Activated CD4-positive, alpha-beta T cell treated with anti-CD3 and anti-CD28 coated beads, Interleukin-10, Interleukin-2, amounts not matched to agents 100 ng/mL and 50 ng/mL, durations not matched to agents 16 hours and 8 hours (primary cell): ENCODE measurements at regions not wholly inside any gene's neighbourhood (a gene's known extent, or its start where the extent isn't known, plus 50 kb on each side); places are given as distances from the start of the nearest gene placed in this dataset.
"Not testable (repeated sequence)": the region's sequence is repeated elsewhere in the genome, so short reads cannot be mapped to it uniquely, and the experiment has no call there.

ENCODE experiments used
- DNase-seq: peaks from one replicate; pipeline ENCODE4 v3.0.0-alpha.2; 2020

GRCh38 chr1:112855152-112855828 is 100.7 kb downstream of the SLC16A1 start:
- no peak for DNase-seq

DNA sequence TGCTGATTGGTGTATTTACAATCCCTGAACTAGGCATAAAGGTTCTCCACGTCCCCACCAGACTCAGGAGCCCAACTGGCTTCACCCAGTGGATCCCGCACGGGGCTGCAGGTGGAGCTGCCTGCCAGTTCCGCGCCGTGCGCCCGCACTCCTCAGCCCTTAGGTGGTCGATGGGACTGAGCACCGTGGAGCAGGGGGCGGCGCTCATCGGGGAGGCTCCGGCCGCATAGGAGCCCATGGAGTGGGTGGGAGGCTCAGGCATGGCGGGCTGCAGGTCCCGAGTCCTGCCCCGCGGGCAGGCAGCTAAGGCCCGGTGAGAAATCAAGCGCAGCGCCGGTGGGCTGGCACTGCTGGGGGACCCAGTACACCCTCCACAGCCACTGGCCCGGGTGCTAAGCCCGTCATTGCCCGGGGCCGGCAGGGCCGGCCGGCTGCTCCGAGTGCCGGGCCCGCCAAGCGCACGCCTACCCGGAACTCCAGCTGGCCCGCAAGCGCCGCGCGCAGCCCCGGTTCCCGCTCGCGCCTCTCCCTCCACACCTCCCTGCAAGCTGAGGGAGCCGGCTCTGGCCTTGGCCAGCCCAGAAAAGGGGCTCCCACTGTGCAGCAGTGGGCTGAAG is 101.5 kb downstream of the SLC16A1 start:
- not testable (repeated sequence) for DNase-seq

GRCh38 chr1:112853915-112854314 is 102.1 kb downstream of the SLC16A1 start:
- DNase-seq, result not testable (repeated sequence)

- no peak for DNase-seq
Observed at GRCh38 chr1:112852934-112853333, 103.1 kb downstream of the SLC16A1 start.

DNA sequence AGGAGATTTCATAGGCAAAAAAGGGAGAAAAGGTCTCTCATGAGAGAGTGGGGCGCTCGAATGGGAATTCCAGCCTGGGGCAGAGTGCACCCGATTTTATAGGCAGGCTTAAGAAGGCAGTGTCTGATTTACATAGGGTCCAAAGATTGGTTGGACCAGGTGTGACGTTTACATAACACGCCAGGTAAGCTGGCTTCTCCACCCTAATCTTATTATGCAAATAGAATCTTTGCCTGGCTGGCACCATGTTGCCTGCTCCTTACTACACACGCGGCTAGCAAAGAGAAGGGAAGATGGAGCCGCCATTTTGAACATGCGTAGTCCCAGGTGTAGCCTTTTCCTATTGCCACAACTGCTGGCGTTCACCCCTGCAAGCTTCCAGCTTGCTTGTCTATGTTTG is 103.7 kb downstream of the SLC16A1 start:
- DNase-seq, result no peak

- no peak for DNase-seq
Observed at GRCh38 chr1:112850034-112850757, 105.8 kb downstream of the SLC16A1 start.

DNA sequence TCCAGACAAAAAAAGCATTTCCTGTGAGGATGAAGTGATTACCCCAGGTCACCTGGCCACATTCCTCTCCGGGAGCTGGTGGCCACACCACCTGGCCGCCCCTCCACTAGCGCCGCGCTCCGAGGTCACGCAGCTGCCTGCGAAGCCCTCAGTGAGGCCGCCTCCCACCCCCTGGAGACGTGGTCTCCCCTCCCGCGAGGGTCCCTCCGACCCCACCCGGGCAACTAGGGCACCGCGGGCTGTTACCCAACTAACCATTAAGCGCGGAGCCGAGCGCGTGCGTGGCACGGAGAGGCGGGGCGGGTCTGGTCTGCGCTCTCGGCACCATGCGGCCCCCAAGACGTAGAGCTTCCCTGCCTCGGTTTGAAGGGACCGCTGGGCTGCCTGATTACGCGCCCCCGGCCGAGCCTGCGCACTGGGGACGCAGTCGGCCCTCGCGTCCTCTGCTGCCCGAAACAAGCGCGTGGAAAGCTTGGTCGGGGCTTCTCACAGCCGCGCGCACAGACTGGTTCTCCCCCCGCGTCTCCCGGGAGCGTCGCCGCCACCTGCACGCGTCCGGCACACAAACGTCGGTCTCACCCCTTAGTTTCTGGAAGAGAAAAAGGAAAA is 106.5 kb downstream of the SLC16A1 start:
- no peak for DNase-seq

GRCh38 chr1:112841825-112842224 is 114.2 kb downstream of the SLC16A1 start:
- DNase-seq, result no peak

DNA sequence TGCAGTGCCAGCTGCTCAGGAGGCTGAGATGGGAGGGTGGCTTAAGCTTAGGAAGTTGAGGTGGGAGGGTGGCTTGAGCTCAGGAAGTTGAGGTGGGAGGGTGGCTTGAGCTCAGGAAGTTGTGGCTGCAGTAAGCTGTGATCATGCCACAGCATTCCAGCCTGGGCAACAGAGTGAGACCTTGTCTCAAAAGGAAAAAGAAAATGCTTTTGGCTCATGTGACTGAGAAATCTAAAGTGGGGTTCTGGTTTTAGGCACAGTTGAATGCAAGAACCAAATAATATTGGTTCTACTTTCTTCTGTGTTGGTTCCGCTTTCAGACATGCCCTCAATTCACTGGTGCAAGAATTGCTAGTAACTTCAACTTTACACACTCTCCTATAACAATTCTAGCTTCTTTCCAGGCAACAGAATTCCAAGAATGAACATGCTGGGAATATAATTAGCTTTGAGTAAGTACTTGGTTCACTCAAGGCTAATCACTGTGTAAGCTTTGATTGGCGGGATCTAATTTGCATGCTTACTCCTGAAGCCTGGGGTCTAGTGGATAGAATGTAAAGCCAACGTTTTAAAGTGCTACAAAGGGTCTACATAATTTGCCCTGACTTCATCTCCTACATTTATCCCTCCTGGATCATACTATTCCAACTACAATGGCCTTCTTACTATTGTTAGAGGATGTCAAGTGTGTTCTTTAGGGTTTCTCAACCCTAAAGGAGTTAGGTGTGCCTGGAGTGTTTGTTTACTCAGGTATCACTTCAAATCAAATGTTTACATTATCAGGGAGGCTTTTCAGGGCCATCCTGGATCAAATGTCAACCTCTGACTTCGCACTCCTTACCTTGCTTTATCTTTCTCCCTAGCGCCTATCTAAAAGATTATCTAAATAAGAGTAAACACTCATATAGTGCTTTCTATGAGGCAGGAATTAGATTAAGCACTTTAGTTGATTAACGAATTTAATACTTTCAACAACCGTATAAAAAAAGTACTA is 115.1 kb downstream of the SLC16A1 start:
- DNase-seq, result peak; percentile 72

GRCh38 chr1:112836642-112837041 is 119.4 kb downstream of the SLC16A1 start:
- DNase-seq, result peak; percentile 20

- DNase-seq, result no peak
Observed at GRCh38 chr1:112833806-112834205, 118.7 kb upstream of the PPM1J start.

DNA sequence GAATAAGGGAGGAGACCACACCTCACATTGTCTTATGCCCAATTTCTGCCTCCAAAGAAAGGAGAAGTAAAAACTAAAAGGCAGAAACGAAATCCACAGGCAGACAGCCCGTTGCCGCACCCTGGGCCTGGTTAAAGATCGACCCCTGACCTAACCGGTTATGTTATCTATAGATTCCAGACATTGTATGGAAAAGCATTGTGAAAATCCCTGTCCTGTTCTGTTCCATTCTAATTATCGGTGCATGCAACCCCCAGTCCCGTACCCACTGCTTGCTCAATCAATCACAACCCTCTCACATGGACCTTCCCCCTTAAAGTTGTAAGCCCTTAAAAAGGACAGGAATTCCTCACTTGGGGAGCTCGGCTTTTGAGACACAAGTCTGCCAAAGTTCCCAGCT is 117.1 kb upstream of the PPM1J start:
- DNase-seq, result not testable (repeated sequence)

DNA sequence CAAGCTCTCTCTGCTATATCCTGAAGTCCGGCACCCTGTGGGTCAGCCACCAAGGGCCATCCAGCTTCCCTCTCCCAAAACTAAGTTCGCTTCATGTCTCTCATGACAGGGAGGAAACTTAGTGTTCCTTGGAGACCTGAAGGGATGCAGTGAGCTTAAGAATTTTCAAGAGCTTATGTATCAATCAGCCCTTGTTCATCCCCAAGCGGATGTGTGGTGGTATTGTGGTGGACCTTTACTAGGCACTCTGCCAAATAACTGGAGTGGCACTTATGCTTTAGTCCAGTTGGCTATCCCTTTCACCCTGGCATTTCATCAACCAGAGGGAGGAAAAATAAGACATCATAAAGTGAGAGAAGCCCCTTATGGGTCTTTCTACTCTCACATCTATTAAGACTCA is 114.6 kb upstream of the PPM1J start:
- DNase-seq, result not testable (repeated sequence)

- DNase-seq, result no peak
Observed at GRCh38 chr1:112828716-112829115, 113.6 kb upstream of the PPM1J start.

DNA sequence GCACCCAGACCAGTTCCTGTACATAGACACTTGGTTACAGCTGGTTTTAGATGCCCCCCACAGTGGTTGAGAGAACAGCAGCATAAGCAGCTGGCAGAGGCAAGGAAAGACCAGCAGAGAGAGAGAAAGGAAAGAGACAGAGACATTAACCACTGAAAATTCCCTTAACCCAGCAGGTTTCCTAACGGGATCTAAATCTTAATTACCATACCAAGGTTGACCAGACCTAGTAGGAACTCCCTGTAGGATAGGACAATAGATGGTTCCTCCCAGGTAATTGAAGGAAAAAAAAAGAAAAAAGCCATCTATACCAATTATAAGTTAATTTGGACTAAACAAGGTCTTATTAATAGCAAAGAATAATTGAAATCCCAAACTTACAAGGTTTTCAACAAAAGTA is 112.3 kb upstream of the PPM1J start:
- DNase-seq, result not testable (repeated sequence)

DNA sequence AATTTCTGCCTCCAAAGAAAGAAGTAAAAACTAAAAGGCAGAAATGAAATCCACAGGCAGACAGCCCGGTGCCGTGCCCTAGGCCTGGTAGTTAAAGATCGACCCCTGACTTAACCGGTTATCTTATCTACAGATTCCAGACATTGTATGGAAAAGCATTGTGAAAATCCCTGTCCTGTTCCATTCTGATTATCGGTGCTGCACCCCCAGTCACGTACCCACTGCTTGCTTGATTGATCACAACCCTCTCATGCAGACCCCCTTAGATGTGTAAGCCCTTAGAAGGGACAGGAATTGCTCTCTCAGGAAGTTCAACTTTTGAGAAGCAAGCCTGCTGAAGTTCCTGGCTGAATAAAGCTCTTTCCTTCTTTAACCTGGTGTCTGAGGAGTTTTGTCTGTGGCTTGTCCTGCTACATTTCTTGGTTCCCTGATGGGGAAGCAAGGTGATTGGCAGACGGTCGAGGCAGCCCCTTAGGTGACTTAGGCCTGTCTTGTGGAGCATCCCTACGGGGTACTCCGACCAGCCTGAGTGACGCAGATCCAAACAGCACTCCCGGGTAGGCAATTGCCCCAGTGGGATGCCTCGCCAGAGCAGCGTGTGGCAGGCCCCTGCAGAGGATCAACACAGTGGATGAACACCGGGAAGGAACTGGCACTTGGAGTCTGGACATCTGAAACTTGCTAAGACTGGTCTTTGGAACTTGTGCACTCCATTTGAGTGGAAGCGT is 111.2 kb upstream of the PPM1J start:
- DNase-seq, result no peak

- DNase-seq, result not testable (repeated sequence)
Observed at GRCh38 chr1:112825563-112826216, 110.6 kb upstream of the PPM1J start.

DNA sequence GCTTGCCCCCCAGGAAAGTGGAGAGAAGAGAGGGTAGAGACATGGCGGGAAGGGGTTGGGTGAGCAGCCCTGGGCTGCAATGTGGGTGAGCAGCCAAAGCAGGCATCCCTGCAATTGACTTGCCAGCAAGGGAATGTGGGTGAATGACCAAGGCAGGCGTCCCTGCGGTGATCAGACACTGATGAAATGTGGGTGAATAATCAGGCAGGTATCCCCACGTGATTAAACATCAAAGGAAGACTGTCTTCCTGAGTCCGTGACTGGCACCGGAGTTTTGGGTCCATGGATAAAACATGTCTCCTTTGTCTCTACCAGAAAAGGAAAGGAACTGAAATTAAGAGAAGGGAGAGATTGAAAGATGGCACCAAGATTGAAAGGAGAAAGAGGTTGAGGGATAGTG is 109.9 kb upstream of the PPM1J start:
- DNase-seq, result not testable (repeated sequence)

- not testable (repeated sequence) for DNase-seq
Observed at GRCh38 chr1:112821307-112822063, 106.4 kb upstream of the PPM1J start.

- no peak for DNase-seq
Observed at GRCh38 chr1:112818990-112819689, 104.0 kb upstream of the PPM1J start.
